ENCODE measurements at regions not wholly inside any gene's neighbourhood (a gene's known extent, or its start where the extent isn't known, plus 50 kb on each side); places are given as distances from the start of the nearest gene placed in this dataset.

- no peak for TF ChIP-seq REST (IDR thresholded peaks at IDR 0.05; ENCODE audit: low read depth)
- no peak for TF ChIP-seq NFIC (IDR thresholded peaks at IDR 0.05)
- TF ChIP-seq CREB1 (IDR thresholded peaks at IDR 0.05; ENCODE audit: low read depth): no peak
- no peak for TF ChIP-seq EGR1 (IDR thresholded peaks at IDR 0.05)
- no peak for TF ChIP-seq TEAD4 (IDR thresholded peaks at IDR 0.05)
- TF ChIP-seq FOXM1 (IDR thresholded peaks at IDR 0.05; ENCODE audit: borderline replicate concordance, low read depth): no peak
- no peak for TF ChIP-seq CEBPB (IDR thresholded peaks at IDR 0.05)
- no peak for TF ChIP-seq YY1 (IDR thresholded peaks at IDR 0.05; ENCODE audit: low read depth)
- no peak for TF ChIP-seq MAX (IDR thresholded peaks at IDR 0.05)
- TF ChIP-seq, protein P1, sequence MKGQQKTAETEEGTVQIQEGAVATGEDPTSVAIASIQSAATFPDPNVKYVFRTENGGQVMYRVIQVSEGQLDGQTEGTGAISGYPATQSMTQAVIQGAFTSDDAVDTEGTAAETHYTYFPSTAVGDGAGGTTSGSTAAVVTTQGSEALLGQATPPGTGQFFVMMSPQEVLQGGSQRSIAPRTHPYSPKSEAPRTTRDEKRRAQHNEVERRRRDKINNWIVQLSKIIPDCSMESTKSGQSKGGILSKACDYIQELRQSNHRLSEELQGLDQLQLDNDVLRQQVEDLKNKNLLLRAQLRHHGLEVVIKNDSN (IDR thresholded peaks at IDR 0.05): no peak
These were observed 143.8 kb upstream of the CDYL start for GRCh38 chr6:4632421-4632820.

DNA sequence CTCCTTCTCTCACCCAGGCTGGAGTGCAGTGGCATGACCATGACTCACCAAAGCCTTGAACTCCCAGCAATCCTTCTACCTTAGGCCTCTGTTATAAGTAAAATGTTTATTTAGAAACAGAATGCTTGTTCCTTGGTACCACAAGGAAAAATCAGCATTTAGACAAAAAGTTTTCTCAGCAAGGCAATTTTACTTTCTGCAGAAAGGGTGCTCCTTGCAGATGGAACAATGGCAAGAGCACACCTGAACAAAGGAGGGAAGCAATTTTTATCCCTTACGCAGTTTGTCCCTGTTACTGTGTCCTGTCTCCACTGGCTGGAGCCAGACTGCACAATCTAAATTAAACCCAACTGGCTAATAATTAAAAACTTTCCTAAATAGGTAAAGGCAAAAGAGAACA lies 146.4 kb upstream of the CDYL start:
- TF ChIP-seq, protein P1 (IDR thresholded peaks at IDR 0.05): 0 out of 2 replicates have a peak, but pooled peaks have one; percentile 18

GRCh38 chr6:4625557-4625956 lies 150.6 kb upstream of the CDYL start:
- TF ChIP-seq TCF12 (IDR thresholded peaks at IDR 0.05; ENCODE audit: low read depth) (no peak), CEBPB (IDR thresholded peaks at IDR 0.05) (no peak), EP300 (IDR thresholded peaks at IDR 0.05; ENCODE audit: borderline replicate concordance) (no peak), REST (IDR thresholded peaks at IDR 0.05; ENCODE audit: low read depth) (no peak), NFIC (IDR thresholded peaks at IDR 0.05) (no peak), TEAD4 (IDR thresholded peaks at IDR 0.05) (no peak), CREB1 (IDR thresholded peaks at IDR 0.05; ENCODE audit: low read depth) (no peak), EGR1 (IDR thresholded peaks at IDR 0.05) (no peak), YY1 (IDR thresholded peaks at IDR 0.05; ENCODE audit: low read depth) (no peak), RAD21 (IDR thresholded peaks at IDR 0.05; ENCODE audit: low read depth) (no peak), FOXM1 (IDR thresholded peaks at IDR 0.05; ENCODE audit: borderline replicate concordance, low read depth) (no peak), TAF1 (IDR thresholded peaks at IDR 0.05; ENCODE audit: low read depth) (no peak), MAX (IDR thresholded peaks at IDR 0.05) (no peak), ZBTB7A (IDR thresholded peaks at IDR 0.05; ENCODE audit: low read depth) (no peak)
- TF ChIP-seq, protein P1 (IDR thresholded peaks at IDR 0.05): no peak

DNA sequence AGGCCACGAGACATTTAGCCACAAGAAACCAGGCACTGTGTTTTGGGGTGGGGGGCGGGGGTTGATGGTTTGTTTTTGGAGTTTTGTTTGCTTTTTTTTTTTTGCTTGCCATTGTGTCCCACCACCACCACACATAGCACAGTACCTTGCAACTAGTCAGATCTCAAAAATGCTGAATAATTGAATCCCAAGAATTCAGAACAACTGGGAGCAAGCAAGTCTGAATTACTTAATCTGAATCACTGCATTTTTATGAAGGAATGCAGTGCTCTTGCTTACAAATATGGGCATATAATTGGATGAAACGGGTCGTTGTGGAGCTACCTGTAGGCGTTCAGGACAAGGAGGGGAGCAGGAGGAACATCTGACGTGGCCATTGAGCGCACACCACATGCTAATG lies 151.5 kb upstream of the CDYL start:
- TF ChIP-seq FOXM1 (IDR thresholded peaks at IDR 0.05; ENCODE audit: borderline replicate concordance, low read depth) (no peak), ZBTB7A (IDR thresholded peaks at IDR 0.05; ENCODE audit: low read depth) (no peak), CREB1 (IDR thresholded peaks at IDR 0.05; ENCODE audit: low read depth) (no peak)
- TF ChIP-seq, protein P1 (IDR thresholded peaks at IDR 0.05): no peak

DNA sequence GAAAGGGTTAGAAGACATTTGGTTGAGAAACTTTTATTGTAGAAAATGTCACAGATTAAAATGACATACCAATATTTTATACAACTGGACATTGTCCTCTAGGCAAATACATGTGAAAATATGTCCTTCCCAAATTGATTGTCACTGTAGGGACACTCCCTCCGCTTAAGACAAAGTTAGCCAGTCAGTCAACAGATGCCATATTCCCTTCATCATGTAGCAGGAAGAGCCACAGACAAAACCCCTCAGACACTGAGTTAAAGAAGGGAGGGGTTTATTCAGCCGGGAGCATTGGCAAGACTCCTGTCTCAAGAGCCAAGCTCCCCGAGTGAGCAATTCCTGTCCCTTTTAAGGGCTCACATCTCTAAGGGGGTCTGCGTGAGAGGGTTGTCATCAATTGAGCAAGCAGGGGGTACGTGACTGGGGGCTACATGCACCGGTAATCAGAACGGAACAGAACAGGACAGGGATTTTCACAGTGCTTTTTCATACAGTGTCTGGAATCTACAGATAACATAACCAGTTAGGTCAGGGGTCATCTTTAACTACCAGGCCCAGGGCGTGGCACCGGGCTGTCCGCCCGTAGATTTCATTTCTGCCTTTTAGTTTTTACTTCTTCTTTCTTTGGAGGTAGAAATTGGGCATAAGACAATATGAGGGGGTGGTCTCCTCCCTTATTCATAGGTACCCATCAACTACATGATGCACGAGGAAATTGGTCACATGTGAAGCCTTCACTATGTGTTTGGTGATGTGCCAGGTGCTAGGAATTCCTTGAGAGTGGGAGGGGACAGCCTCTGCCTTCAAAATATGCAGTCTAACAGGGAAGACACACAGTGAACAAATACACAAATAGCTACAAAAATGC lies 155.7 kb upstream of the CDYL start:
- TF ChIP-seq NFIC (IDR thresholded peaks at IDR 0.05) (no peak), MAX (IDR thresholded peaks at IDR 0.05) (no peak), RAD21 (IDR thresholded peaks at IDR 0.05; ENCODE audit: low read depth) (no peak), CREB1 (IDR thresholded peaks at IDR 0.05; ENCODE audit: low read depth) (no peak), FOXM1 (IDR thresholded peaks at IDR 0.05; ENCODE audit: borderline replicate concordance, low read depth) (no peak), ZBTB7A (IDR thresholded peaks at IDR 0.05; ENCODE audit: low read depth) (no peak), TEAD4 (IDR thresholded peaks at IDR 0.05) (no peak), TAF1 (IDR thresholded peaks at IDR 0.05; ENCODE audit: low read depth) (no peak), TCF12 (IDR thresholded peaks at IDR 0.05; ENCODE audit: low read depth) (no peak)
